ENCODE measurements at regions not wholly inside any gene's neighbourhood (a gene's known extent, or its start where the extent isn't known, plus 50 kb on each side); places are given as distances from the start of the nearest gene placed in this dataset.
"Not testable (repeated sequence)": the region's sequence is repeated elsewhere in the genome, so short reads cannot be mapped to it uniquely, and the experiment has no call there.

DNA sequence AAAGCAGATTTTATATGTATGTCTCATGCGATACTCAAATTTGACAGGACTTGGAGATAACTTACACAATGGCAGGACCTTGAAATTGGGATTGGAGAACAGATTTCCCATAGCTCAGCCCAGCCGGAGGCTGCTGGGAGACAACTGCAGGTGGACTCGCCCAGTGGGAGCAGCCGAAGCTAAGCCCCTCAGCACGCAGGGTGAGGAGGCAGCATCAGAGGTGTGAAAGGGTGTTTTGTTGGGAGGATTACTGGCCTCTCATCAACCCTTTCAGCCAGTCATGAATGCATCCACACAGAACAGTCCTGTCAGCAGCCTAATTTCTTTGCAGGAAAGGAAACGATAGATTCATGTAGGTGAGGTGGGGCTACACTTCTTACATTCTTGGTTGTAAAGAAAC, 110.4 kb upstream of the DYNAP start:
- no peak overlapping the region for H3K27ac Mint-ChIP-seq (ENCODE audit: unreplicated experiment)
- H3K36me3 Mint-ChIP-seq (ENCODE audit: unreplicated experiment) = no peaks in the 10 kb centered on the region
- TF ChIP-seq, protein P1, sequence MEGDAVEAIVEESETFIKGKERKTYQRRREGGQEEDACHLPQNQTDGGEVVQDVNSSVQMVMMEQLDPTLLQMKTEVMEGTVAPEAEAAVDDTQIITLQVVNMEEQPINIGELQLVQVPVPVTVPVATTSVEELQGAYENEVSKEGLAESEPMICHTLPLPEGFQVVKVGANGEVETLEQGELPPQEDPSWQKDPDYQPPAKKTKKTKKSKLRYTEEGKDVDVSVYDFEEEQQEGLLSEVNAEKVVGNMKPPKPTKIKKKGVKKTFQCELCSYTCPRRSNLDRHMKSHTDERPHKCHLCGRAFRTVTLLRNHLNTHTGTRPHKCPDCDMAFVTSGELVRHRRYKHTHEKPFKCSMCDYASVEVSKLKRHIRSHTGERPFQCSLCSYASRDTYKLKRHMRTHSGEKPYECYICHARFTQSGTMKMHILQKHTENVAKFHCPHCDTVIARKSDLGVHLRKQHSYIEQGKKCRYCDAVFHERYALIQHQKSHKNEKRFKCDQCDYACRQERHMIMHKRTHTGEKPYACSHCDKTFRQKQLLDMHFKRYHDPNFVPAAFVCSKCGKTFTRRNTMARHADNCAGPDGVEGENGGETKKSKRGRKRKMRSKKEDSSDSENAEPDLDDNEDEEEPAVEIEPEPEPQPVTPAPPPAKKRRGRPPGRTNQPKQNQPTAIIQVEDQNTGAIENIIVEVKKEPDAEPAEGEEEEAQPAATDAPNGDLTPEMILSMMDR (IDR thresholded peaks at IDR 0.05; ENCODE audit: partially characterized antibody, unreplicated experiment) = no peak
- no peak overlapping the region for H3K4me3 Mint-ChIP-seq (ENCODE audit: unreplicated experiment)
- H3K9me3 Mint-ChIP-seq (ENCODE audit: unreplicated experiment) = no peaks in the 10 kb centered on the region
- H3K27me3 Mint-ChIP-seq (ENCODE audit: unreplicated experiment) = no peaks in the 10 kb centered on the region
- no peaks in the 10 kb centered on the region for H3K4me1 Mint-ChIP-seq (ENCODE audit: low read depth, unreplicated experiment)
- no peak for DNase-seq

DNA sequence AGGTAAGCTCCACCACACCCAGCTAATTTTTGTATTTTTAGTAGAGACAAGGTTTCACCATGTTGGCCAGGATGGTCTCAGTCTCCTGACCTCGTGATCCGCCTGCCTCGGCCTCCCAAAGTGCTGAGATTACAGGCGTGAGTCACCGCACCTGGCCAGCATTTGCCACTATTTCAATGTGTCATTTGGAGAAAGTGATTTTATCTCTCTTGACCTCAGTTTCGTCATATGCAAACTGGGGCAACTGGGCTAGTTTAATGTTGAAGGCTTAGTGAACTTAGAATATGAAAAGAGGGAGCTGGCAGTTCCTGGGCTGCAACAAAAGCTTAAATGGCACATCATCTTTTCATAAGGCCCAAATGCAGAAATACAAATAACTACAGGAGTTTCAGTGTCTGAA, 88.6 kb upstream of the DYNAP start:
- not testable (repeated sequence) for DNase-seq; H3K4me1 Mint-ChIP-seq (ENCODE audit: low read depth, unreplicated experiment); H3K9me3 Mint-ChIP-seq (ENCODE audit: unreplicated experiment); H3K27ac Mint-ChIP-seq (ENCODE audit: unreplicated experiment); H3K4me3 Mint-ChIP-seq (ENCODE audit: unreplicated experiment); H3K36me3 Mint-ChIP-seq (ENCODE audit: unreplicated experiment); H3K27me3 Mint-ChIP-seq (ENCODE audit: unreplicated experiment)

DNA sequence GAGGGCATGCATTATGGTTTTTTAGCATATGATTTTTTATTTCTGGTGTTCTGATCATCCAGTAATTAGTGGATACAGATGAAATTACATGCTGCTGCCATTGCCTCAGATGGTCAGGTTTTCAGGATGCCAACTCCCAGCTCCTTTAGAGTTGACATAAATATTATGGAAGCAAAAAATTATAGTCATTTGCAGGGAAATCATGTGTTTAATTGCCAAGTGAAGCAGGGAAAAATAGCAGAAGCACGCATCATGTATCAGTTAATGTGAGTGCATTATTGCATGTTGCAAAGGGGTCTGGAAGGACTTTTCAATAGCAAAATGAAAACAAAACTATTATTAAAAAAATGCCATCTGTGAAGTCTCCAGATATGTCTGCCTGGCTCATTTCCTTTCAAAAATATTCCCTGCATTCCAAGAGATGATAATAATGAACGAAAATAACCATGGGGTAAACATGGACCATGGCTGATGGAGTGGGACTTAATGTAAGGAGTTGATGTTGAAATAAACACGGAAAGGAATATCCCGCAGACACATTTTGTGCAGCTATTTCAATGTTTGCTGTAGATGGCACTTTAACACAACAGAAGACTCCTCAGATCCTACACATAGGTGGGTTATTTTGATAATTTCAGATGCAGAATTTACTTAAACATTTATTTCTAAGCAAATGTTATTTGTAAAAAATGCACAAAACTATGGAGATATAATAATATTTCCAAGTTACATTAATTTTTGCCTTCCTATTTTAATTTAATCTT, 87.7 kb upstream of the DYNAP start:
- H3K27me3 Mint-ChIP-seq (ENCODE audit: unreplicated experiment) = no peaks in the 10 kb centered on the region
- no peaks in the 10 kb centered on the region for H3K36me3 Mint-ChIP-seq (ENCODE audit: unreplicated experiment)
- TF ChIP-seq, protein P1 (IDR thresholded peaks at IDR 0.05; ENCODE audit: partially characterized antibody, unreplicated experiment) = no peak
- no peak overlapping the region for H3K4me3 Mint-ChIP-seq (ENCODE audit: unreplicated experiment)
- no peaks in the 10 kb centered on the region for H3K9me3 Mint-ChIP-seq (ENCODE audit: unreplicated experiment)
- no peak overlapping the region for H3K27ac Mint-ChIP-seq (ENCODE audit: unreplicated experiment)
- DNase-seq = no peak
- H3K4me1 Mint-ChIP-seq (ENCODE audit: low read depth, unreplicated experiment) = no peaks in the 10 kb centered on the region

DNA sequence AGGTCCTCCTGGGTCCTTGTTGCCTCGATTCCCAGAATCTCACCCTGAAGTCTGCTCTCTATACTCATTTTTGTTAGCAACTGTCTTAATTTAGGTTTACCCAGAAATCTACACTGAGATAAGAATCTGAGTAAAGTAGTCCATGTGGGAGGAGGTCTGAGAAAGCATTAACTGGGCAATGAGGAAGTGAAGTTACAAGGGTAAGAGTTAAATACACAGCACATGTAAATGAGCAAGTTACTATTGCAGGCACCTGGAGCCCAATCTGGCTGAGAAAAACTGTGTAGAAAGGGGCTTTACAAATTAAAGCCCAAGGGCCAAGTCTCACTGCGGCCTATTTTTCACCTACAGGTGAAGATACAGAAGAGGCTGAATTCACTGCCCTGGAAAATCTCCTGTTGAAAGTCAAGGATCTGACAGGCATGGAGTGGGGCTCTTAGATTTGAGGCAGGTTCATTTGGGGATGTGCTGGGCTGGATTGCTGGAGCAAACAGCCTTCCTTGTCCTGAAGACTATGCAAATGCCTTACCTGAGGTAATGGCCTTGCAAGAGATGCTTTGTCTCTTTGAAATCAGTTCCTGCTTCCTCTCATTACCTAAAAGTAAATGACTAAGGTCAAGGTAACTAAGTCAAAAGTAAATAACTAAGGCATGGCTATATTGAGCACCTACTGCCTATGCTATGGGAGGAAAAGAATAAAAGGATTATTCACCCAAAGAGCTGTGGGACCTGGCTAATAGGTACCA, 84.4 kb upstream of the DYNAP start:
- H3K9me3 Mint-ChIP-seq (ENCODE audit: unreplicated experiment) = no peaks in the 10 kb centered on the region
- H3K36me3 Mint-ChIP-seq (ENCODE audit: unreplicated experiment) = no peaks in the 10 kb centered on the region
- TF ChIP-seq, protein P1 (IDR thresholded peaks at IDR 0.05; ENCODE audit: partially characterized antibody, unreplicated experiment) = no peak
- DNase-seq = no peak
- no peaks in the 10 kb centered on the region for H3K27me3 Mint-ChIP-seq (ENCODE audit: unreplicated experiment)
- H3K27ac Mint-ChIP-seq (ENCODE audit: unreplicated experiment) = no peak overlapping the region
- no peaks in the 10 kb centered on the region for H3K4me1 Mint-ChIP-seq (ENCODE audit: low read depth, unreplicated experiment)
- H3K4me3 Mint-ChIP-seq (ENCODE audit: unreplicated experiment) = no peak overlapping the region

DNA sequence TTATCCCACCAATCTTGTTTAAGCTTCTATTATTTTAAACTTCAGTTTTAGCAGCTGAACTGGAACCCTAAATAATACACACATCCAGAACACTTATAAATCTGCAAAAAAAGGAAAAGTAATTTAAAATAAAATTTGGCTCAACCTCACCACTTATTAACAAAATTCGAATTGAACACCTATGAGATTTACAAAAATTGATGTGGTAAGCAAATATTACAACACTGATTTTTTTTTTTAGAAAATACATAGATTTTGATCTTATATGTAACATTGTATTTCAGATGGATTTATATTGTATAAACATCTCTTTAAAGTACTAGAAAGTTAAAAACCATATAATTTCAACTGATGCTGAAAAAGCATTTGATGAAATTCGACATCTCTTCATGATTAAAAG, 81.3 kb upstream of the DYNAP start:
- TF ChIP-seq, protein P1 (IDR thresholded peaks at IDR 0.05; ENCODE audit: partially characterized antibody, unreplicated experiment) = no peak
- H3K27me3 Mint-ChIP-seq (ENCODE audit: unreplicated experiment) = no peaks in the 10 kb centered on the region
- H3K4me1 Mint-ChIP-seq (ENCODE audit: low read depth, unreplicated experiment) = no peaks in the 10 kb centered on the region
- no peak overlapping the region for H3K4me3 Mint-ChIP-seq (ENCODE audit: unreplicated experiment)
- no peaks in the 10 kb centered on the region for H3K36me3 Mint-ChIP-seq (ENCODE audit: unreplicated experiment)
- H3K27ac Mint-ChIP-seq (ENCODE audit: unreplicated experiment) = no peak overlapping the region
- no peaks in the 10 kb centered on the region for H3K9me3 Mint-ChIP-seq (ENCODE audit: unreplicated experiment)
- no peak for DNase-seq

All from glutamatergic neuron (in vitro differentiated cells).